ENCODE measurements at regions not wholly inside any gene's neighbourhood (a gene's known extent, or its start where the extent isn't known, plus 50 kb on each side); places are given as distances from the start of the nearest gene placed in this dataset.

DNA sequence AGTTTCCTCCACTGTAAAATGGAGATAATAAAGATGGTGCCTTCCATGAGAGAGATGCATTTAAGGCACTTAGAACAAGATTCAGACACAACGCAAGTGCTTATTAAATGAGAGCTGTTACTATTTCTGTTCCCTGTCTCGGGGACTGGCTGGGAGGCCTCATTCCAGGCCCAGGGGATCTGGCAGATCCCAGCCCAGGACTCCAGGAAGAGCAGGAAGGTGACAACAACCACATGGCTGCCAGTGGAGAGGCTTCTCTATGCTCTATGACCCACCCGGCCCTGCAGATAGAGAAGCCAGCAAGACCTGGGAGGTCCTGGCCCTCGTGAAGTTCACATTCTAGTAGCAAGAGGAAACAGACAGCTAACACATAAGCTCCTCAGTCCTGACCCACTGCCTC, 175.5 kb downstream of the ACTL8 start:
- DNase-seq (ENCODE audit: low read depth, low spot score) = no peak
- Histone ChIP-seq H3K9me3 (ENCODE audit: low read depth, low read length) (no peaks in the 10 kb centered on the region), H3K27ac (no peak overlapping the region), H3K4me3 (no peak overlapping the region), H3K36me3 (ENCODE audit: insufficient read depth, low read length) (no peaks in the 10 kb centered on the region), H3K9ac (ENCODE audit: insufficient read length) (no peak overlapping the region)
- no peak for TF ChIP-seq POLR2AphosphoS5 (IDR thresholded peaks at IDR 0.05; ENCODE audit: borderline replicate concordance, low read depth, low read length)
- TF ChIP-seq FOXP2 (optimal IDR thresholded peaks at IDR 0.05; ENCODE audit: control extremely low read depth, extremely low read length, insufficient read depth) = no peak
- TF ChIP-seq EZH2 (IDR thresholded peaks at IDR 0.05) = no peak

DNA sequence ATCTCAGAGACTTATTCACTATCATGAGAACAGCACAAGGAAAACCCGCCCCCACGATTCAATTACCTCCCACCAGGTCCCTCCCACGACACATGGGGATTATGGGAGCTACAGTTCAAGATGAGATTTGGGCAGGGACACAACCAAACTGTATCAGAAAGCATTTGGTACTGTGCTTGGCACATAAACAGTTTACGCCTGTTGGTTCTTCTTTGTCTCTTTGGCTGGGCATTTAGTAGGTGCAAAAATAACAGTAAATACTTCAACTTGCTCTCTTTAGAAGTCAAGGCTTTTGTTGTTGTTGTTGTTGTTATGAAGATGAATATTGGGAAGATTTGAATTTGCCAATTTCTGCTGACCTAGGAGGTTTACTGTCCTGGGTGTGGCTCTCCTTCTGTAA, 175.4 kb upstream of the IGSF21 start:
- H3K9ac ChIP-seq (ENCODE audit: insufficient read length) = no peak overlapping the region
- DNase-seq (ENCODE audit: low read depth, low spot score) = no peak
- H3K9me3 ChIP-seq (ENCODE audit: low read depth, low read length) = no peaks in the 10 kb centered on the region
- TF ChIP-seq FOXP2 (optimal IDR thresholded peaks at IDR 0.05; ENCODE audit: control extremely low read depth, extremely low read length, insufficient read depth) = no peak
- no peak overlapping the region for H3K27ac ChIP-seq
- no peaks in the 10 kb centered on the region for H3K36me3 ChIP-seq (ENCODE audit: insufficient read depth, low read length)
- H3K4me3 ChIP-seq = no peak overlapping the region

DNA sequence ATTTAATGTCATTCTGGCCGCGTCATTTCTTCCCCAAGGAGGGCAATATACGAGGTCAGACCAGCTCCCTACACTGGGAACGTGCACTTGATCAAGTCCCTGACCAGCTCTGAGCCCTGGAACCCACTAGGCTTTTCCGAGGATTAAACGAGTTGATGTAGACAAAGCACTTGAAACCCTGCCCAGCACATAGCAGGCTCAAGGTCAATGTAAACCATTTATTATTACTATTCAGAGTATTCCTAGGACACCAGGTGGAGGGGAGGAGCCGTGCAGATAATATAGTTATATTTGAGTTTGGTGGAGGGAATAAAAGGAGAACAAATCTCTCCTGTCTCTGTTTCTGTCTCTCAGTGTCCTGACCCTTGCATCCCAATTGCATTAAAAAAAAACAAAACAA, 174.1 kb upstream of the IGSF21 start:
- no peak for DNase-seq (ENCODE audit: low read depth, low spot score)
- Histone ChIP-seq H3K9me3 (ENCODE audit: low read depth, low read length) (no peaks in the 10 kb centered on the region), H3K36me3 (ENCODE audit: insufficient read depth, low read length) (no peaks in the 10 kb centered on the region), H3K9ac (ENCODE audit: insufficient read length) (no peak overlapping the region), H3K4me3 (no peak overlapping the region), H3K27ac (no peak overlapping the region)
- TF ChIP-seq POLR2AphosphoS5 (IDR thresholded peaks at IDR 0.05; ENCODE audit: borderline replicate concordance, low read depth, low read length) = no peak
- TF ChIP-seq EZH2 (IDR thresholded peaks at IDR 0.05) = no peak
- no peak for TF ChIP-seq FOXP2 (optimal IDR thresholded peaks at IDR 0.05; ENCODE audit: control extremely low read depth, extremely low read length, insufficient read depth)

DNA sequence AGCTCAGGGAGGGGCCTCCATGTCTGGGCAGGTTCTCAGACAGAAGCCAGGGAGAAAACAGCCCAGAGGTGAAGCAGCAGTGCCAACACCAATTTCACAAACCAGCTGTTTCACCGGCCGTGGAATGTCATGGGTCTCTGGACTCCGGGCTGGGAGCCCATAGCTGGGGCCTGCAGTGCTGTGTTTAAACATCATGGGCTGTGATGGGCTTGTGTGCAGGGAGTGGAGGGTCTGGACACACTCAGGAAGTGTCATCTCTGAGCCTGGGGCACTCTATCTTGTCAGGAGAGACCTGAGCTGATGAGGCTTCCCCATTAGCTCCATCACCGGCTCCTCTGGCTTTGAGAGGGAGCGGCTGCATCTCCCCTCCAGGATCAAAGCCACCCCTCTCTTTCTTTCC, 173.6 kb upstream of the IGSF21 start:
- Histone ChIP-seq H3K4me3 (no peak overlapping the region), H3K9ac (ENCODE audit: insufficient read length) (no peak overlapping the region), H3K36me3 (ENCODE audit: insufficient read depth, low read length) (no peaks in the 10 kb centered on the region), H3K27ac (no peak overlapping the region), H3K9me3 (ENCODE audit: low read depth, low read length) (no peaks in the 10 kb centered on the region)
- no peak for TF ChIP-seq FOXP2 (optimal IDR thresholded peaks at IDR 0.05; ENCODE audit: control extremely low read depth, extremely low read length, insufficient read depth)
- TF ChIP-seq EZH2 (IDR thresholded peaks at IDR 0.05) = no peak
- no peak for DNase-seq (ENCODE audit: low read depth, low spot score)

DNA sequence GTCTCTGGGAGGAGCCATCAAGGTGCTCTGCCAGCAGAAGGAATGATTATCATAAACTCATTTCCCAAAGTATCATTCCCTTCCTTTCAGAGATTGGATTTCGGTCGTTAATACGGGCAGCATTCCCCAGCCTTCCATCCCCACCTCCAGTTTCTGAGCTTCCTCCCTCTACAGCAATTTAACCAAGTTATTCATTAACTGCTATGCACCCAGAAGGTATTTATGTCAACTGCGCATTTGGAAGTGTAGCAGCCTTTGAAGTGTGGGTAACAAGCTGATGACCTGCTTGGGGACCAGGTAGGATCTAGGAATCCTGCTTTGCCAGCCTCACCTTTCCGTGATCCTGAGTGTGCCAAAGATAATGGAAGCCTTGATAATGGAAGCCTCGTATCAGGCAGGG, 172.4 kb upstream of the IGSF21 start:
- H3K4me3 ChIP-seq = no peak overlapping the region
- no peaks in the 10 kb centered on the region for H3K9me3 ChIP-seq (ENCODE audit: low read depth, low read length)
- H3K9ac ChIP-seq (ENCODE audit: insufficient read length) = no peak overlapping the region
- TF ChIP-seq POLR2AphosphoS5 (IDR thresholded peaks at IDR 0.05; ENCODE audit: borderline replicate concordance, low read depth, low read length) = no peak
- TF ChIP-seq EZH2 (IDR thresholded peaks at IDR 0.05) = no peak
- no peak for TF ChIP-seq FOXP2 (optimal IDR thresholded peaks at IDR 0.05; ENCODE audit: control extremely low read depth, extremely low read length, insufficient read depth)
- no peaks in the 10 kb centered on the region for H3K36me3 ChIP-seq (ENCODE audit: insufficient read depth, low read length)
- H3K27ac ChIP-seq = no peak overlapping the region
- DNase-seq (ENCODE audit: low read depth, low spot score) = no peak

DNA sequence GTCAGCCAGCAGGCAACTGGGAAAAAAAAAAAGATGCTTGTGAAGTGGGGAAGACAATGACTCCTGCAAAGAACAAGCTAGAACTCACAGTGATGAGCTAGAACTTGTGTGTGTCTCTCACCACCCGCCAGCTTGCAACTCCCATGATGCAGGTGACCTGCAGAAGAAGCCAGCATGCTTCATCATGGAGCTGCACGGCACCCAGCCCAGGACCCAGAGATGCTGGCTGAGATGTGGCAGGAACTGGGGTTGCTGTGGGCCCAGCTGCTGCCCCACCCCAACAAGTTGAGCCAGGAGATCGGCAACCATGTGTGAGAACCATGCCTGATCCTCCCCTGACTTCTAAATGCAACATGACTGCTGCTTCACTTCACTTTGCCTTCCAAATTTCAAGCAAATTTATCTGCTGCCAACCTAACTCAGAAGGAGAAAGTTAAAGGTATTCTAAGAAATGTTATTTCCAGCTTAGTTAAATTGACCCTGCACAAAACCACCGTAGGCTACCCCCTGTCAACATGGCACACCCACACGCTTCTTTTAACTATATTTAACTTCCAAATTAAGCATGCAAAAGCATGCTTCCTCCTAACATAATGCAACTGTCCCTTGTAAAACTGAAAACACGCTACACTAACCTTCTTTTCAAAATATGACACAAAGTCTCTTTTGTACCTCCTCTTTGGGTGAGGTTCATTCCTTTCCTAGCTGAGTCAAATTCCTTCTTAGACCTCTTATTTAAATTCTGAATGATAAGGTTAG, 166.0 kb upstream of the IGSF21 start:
- no peak overlapping the region for H3K4me3 ChIP-seq
- H3K36me3 ChIP-seq (ENCODE audit: insufficient read depth, low read length) = no peaks in the 10 kb centered on the region
- H3K9ac ChIP-seq (ENCODE audit: insufficient read length) = no peak overlapping the region
- H3K9me3 ChIP-seq (ENCODE audit: low read depth, low read length) = no peaks in the 10 kb centered on the region
- TF ChIP-seq EZH2 (IDR thresholded peaks at IDR 0.05) (no peak), FOXP2 (optimal IDR thresholded peaks at IDR 0.05; ENCODE audit: control extremely low read depth, extremely low read length, insufficient read depth) (no peak), POLR2AphosphoS5 (IDR thresholded peaks at IDR 0.05; ENCODE audit: borderline replicate concordance, low read depth, low read length) (no peak)
- no peak overlapping the region for H3K27ac ChIP-seq
- DNase-seq (ENCODE audit: low read depth, low spot score) = no peak

DNA sequence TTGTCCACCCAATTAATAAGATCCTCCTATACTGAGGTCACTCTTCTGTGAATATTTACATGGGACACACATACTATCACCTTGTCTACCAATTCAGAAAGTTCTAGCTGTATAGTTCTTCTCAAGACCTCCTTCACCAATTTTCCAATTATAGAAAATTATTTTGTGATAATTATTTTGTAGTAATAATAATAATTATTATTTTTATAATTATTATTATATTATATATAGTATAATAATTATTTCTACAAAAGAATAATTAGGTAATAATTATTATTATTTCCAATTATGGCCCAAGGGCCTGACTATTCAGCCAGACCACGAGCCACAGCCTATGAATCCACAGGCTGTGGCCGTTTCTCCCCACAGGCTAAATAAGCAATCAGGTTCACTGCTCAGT, 164.1 kb upstream of the IGSF21 start:
- no peaks in the 10 kb centered on the region for H3K36me3 ChIP-seq (ENCODE audit: insufficient read depth, low read length)
- no peak overlapping the region for H3K27ac ChIP-seq
- DNase-seq (ENCODE audit: low read depth, low spot score) = no peak
- H3K4me3 ChIP-seq = no peak overlapping the region
- no peaks in the 10 kb centered on the region for H3K9me3 ChIP-seq (ENCODE audit: low read depth, low read length)
- no peak for TF ChIP-seq FOXP2 (optimal IDR thresholded peaks at IDR 0.05; ENCODE audit: control extremely low read depth, extremely low read length, insufficient read depth)
- TF ChIP-seq POLR2AphosphoS5 (IDR thresholded peaks at IDR 0.05; ENCODE audit: borderline replicate concordance, low read depth, low read length) = no peak
- TF ChIP-seq EZH2 (IDR thresholded peaks at IDR 0.05) = no peak
- no peak overlapping the region for H3K9ac ChIP-seq (ENCODE audit: insufficient read length)

DNA sequence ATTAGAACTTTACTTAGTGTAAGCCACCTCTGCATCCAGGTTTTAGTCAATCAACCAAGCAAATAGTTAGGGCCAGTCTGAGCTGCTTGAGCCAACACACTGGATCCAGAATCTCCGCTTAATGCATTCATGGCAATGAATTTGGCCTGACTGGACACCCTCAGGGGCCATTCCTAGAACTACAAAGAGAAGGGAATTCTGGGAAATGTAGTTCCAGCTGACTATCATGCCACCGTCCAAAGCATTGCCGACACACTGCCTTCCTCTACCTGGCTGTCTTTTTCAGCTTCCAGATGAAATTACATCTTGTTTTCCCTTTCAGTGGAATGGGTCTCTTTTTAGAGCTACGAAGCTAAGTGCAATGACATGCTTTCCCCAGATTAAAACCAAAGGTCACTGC, 163.0 kb upstream of the IGSF21 start:
- H3K9me3 ChIP-seq (ENCODE audit: low read depth, low read length) = no peaks in the 10 kb centered on the region
- TF ChIP-seq EZH2 (IDR thresholded peaks at IDR 0.05) (no peak), FOXP2 (optimal IDR thresholded peaks at IDR 0.05; ENCODE audit: control extremely low read depth, extremely low read length, insufficient read depth) (no peak)
- H3K36me3 ChIP-seq (ENCODE audit: insufficient read depth, low read length) = no peaks in the 10 kb centered on the region
- no peak for DNase-seq (ENCODE audit: low read depth, low spot score)
- no peak overlapping the region for H3K9ac ChIP-seq (ENCODE audit: insufficient read length)
- no peak overlapping the region for H3K27ac ChIP-seq
- H3K4me3 ChIP-seq = no peak overlapping the region

DNA sequence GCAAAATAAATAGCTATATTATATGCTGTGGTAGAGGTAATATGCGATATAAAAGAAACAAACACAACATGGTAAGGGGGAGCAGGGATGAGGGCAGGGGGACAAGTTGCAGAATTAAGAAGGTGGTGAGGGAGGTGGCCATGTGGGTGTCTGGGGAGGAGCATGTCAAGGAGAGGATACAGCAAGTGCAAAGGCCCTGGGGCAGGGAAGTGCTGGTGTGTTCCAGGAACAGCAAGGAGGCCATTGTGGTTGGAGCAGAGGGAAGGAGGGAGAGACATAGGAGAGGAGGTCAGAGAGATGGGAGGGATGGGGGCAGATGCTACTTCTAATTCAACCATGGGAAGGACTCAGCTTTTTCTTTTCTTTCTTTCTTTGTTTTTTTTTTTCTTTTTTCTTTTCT, 161.2 kb upstream of the IGSF21 start:
- H3K9me3 ChIP-seq (ENCODE audit: low read depth, low read length) = no peaks in the 10 kb centered on the region
- TF ChIP-seq EZH2 (IDR thresholded peaks at IDR 0.05) (no peak), FOXP2 (optimal IDR thresholded peaks at IDR 0.05; ENCODE audit: control extremely low read depth, extremely low read length, insufficient read depth) (no peak), POLR2AphosphoS5 (IDR thresholded peaks at IDR 0.05; ENCODE audit: borderline replicate concordance, low read depth, low read length) (no peak)
- no peak overlapping the region for H3K4me3 ChIP-seq
- no peak overlapping the region for H3K27ac ChIP-seq
- no peaks in the 10 kb centered on the region for H3K36me3 ChIP-seq (ENCODE audit: insufficient read depth, low read length)
- DNase-seq (ENCODE audit: low read depth, low spot score) = no peak
- no peak overlapping the region for H3K9ac ChIP-seq (ENCODE audit: insufficient read length)
